Iris pigment epithelial cell (primary cell): ENCODE measurements at regions not wholly inside any gene's neighbourhood (a gene's known extent, or its start where the extent isn't known, plus 50 kb on each side); places are given as distances from the start of the nearest gene placed in this dataset.

Experiments used
- DNase-seq: peaks from one replicate; pipeline ENCODE4 v3.0.0-alpha.2; 2011; ENCODE audit warnings: low read depth

- peak; percentile 7 for DNase-seq
Observed at GRCh38 chr4:101593666-101594065, 196.9 kb upstream of the BANK1 start.

DNA sequence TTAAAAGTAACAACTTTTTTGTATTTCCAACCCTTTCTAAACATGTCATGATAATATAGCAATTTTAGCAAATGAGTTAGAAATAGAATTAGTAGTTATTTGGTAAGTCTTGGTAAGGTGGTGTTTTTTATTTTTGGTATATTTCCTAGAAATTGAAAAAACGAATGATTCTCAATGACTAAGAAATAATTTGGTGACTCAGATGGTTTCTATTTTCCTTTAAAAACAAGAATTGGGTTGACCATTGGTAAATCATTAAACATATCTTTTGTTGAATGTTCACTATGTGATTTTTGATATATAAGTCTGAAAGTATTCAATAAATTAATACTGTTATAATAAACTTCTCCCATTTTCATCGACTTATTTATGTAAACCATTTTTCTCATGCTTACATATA is 206.2 kb upstream of the BANK1 start:
- no peak for DNase-seq

- DNase-seq, result no peak
Observed at GRCh38 chr4:101563126-101563525, 215.8 kb upstream of the PPP3CA start.

GRCh38 chr4:101556842-101557241 is 209.5 kb upstream of the PPP3CA start:
- DNase-seq, result no peak

DNA sequence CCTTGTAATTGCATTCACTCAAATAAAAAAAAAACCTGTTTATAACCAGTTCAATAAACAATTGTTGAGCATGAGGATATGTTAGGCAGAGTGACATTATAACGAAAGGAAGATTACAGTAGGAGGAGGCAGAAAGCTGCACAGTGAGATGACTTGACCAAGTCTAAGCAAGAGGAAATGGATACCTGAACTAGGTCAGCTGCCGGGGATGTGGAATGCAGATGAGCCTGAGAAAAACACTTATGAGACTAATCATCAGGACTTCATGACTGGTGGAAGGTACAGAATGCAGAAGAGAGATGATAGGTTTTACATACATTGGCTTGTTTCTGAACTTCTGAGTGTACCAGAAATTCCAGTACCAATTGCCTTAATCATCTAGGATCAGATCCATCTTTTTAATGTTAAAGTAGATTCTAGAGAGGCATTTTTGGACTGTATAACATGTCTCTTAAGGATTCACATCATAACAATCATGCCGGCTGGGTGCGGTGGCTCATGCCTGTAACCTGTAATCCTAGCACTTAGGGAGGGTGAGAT is 208.1 kb upstream of the PPP3CA start:
- DNase-seq, result no peak

DNA sequence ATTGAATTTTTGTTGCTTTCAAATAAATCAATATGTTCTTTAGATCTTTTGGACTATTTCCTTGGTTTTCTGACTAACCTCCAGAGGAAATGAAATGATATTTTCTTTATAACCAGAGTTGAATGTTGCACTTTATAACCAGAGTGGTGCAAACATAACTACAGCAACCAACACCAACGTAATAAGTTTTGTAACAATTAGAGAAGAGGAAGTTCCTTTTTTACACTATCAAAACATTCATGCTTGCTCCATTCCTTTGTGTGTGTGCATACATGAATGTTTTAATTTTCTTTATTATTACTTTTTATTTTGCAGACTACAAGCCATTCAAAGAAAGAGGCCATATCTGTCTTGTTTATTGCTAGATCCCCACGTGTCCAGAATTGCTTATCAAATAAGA is 193.0 kb upstream of the PPP3CA start:
- no peak for DNase-seq

GRCh38 chr4:101528526-101528925 is 181.2 kb upstream of the PPP3CA start:
- no peak for DNase-seq

DNA sequence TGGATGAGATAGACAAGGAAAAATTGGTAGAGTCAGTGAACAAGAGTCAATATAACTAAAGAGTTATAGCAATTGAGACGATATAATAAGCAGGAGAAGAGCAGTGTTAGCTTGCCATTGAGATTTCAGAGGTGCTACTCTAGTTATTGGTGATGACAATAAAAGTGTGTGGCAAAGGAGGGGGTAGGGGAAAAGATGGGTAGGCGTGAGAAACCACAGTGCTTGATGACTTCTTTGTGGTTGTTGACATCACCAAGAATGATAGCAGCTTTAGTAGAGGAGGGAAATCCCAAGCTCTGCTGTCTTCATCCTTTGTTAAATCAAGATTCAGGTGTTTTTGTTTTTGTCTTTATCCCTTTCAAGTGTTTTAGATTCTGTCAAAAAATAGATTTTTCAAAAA is 179.9 kb upstream of the PPP3CA start:
- DNase-seq, result no peak

DNA sequence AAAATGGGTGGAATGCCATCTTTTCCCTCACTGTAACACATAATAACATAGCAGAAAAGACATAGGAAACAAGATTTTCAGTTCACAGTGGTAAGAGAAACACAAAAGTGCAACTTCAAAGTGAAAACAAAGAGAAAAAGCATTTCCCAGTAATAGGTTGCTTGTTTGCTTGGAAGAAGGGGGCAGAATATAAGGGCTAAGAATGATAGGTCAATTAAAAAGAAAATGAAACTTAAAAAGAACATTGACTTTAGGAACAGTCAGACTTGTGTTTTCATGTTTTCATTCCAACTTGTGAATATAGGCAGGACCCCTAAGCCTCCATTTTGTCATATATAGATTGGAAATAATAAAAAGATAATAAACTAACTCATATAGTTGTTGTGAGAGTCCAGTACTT is 168.2 kb upstream of the PPP3CA start:
- DNase-seq, result no peak

DNA sequence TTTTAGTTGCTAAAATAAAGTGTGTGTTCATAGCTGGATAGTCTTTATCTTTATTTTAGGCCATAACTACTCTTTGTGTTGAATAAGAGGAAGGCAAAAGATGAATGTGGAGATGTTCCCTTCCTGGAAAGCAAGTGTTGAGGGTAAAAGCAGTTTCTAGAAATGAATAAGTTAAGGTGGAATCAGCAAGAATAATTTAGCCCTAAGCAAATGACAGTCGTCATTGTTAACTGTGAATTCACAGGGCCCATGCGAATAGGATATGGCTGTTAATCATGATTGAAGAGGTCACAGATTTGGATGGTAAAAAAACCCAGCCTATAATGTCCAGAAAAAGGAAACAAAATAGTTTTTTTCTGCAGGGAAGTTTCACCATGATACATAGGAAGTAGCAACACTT is 167.8 kb upstream of the PPP3CA start:
- DNase-seq, result no peak

DNA sequence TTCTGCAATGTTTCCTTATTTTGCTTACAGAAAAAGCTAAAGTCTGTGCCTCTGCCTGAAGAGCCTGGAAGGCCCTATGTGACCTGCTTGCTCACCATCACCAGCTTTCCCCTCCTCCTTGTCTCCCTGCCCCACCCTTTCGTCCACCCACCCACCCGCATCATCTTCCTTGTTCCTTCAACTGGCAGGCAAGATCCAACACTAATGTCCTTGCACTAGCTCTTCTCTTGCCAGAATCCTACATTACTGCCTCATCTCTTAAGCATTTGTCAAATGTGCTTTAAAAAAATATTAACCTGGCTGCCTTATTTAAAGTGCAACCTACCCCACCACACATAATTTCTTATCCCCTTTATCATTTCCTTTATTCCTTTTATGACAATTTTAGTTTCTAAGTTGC is 165.1 kb upstream of the PPP3CA start:
- no peak for DNase-seq

DNA sequence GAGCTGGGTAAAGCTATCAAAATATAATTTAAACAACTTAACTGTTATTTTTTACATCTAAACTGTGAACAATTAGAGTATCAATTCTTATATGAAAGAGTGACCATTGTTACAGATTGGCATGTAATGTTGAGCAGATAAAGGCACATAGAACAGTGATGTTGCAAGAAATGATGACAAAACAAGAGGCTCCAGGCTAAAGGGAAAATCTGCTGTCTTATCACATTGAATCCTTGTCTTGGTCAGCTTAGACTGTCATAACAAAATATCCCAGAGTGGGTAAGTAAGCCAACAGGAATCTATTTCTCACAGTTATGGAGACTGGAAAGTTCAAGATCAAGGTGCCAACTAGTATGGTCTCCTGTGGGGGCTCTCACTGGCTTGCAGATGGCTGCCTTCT is 154.1 kb upstream of the PPP3CA start:
- DNase-seq, result peak; percentile 17

DNA sequence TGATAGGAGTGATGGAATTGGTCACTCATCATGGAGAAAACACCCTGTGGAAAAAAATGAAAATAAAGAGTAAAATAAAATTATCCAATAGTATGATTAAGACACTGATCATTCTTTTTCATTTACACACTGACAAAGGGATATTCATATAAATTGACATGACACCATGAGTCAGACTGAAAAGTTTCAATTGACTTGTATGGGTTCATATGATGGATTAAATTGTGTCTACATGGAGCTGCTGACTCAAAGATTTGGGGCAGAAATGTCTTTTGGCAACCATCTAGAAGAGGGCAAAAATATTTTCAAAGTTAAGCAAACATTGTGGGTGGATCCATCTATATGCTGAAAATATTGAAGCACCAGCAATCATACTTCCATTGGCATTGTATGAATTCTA is 153.4 kb upstream of the PPP3CA start:
- no peak for DNase-seq

GRCh38 chr4:101475246-101475645 is 127.9 kb upstream of the PPP3CA start:
- no peak for DNase-seq

DNA sequence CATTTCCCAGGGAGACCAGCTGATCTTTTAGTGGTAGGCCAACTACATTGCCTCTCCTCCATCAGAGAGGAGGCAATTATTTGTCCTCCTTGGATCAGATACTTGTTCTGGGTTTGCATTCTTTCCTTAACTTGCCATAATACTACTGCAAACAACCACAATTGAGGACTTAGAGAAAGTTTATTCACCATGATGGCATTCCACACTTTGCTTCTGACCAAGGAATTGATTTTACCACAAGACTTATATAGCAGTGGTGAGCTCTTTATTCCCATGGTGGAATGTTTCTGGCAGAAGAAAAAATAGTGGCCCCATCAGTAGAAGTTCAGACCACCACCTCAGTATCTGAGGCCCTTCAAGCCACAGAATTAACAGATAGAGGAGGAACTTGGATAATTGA is 123.9 kb upstream of the PPP3CA start:
- DNase-seq, result no peak

DNA sequence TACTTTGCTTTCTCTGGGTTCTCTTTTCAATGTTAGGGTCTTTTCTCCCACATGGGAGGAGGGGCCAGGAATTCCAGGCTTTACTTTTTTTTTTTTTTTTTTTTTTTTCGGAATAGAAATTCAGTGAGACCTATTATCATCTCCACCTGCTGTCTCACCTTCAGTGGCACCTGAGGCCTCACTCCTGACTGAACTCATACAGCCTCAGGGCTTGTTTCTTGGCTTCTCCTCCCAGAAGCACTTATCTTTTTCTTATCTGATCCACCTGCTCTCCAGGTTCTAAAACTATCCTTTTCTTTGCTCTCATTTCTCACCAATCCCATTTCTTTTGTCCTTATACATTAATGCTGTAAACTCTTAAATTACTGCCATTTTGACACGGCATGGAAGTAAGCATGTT is 117.3 kb upstream of the PPP3CA start:
- no peak for DNase-seq

DNA sequence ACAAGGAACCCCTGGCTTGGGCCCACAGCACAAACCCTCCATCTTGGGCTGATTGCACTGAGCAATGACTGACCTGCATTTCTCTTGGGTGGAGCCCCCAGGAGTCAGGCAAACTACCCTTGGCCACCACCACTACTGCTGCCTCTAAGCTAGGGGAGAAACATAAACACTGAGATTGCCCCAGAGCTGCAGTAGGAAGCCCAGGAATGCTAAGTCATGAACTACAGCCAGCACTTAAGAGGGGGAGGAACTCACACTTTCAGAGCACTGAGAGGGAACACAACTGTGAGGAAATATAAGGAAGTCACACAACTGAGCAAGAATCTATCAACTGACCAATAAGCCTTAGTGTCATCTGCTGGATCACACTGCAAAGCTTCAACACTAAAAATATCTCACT is 111.6 kb upstream of the PPP3CA start:
- peak; percentile 71 for DNase-seq

GRCh38 chr4:101458473-101458872 is 111.1 kb upstream of the PPP3CA start:
- DNase-seq, result no peak

GRCh38 chr4:101451086-101451485 is 103.8 kb upstream of the PPP3CA start:
- no peak for DNase-seq

DNA sequence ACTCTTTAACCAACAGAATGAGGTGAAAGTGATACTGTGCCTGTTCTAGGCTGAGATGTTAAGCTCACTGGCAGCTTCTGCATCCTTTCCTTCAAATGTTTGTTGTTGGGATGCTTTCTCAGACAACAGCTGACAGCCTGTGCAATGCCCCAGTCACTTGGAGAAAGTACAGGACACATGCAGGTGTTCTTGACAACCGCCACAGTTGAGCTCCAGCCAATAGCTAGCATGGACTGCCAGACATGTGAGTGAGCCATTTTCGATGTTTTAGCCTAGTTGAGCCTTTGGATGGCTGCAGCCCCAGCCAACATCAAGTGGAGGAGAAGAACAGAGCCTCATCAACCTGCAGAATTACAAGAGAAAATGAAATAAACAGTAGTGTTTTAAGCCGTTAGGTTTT is 94.1 kb upstream of the PPP3CA start:
- DNase-seq, result no peak

DNA sequence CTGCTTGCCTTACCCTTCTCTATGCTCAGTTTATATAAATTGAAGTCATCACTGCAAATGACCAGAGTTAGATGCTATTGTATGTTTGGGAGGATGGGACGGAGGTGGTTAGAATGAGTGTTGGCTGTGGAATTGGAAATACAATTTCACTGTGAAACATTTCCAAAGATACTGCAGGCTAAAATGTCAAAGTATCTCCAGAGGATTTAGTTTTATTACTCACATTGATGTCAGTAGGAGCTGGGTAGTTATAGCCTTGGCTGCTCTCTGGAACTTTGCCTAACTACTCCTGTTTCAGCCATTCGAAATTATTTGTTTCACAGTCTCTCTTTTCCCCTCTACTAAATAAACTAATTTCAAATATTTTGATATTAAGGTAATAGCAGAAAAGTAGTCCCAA is 92.6 kb upstream of the PPP3CA start:
- peak; percentile 14 for DNase-seq

DNA sequence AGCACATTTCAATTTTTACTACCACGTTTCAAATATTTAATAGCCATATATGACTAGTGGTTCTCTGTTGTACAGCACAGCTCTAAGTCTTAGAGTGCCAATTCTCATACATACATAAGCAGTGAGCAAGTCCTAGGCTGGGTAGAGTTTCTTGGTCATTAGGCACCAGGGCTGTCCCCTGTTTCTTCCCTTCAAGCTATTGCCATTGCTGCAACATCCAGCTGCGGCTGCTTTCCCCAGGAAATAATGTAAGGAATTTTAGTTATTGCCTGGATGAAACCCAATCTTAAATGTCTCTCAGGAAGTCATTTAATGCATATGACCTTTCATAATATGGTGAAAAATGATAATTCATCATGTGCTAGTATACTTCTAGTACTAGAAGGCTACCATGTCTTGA is 74.1 kb upstream of the PPP3CA start:
- DNase-seq, result no peak

DNA sequence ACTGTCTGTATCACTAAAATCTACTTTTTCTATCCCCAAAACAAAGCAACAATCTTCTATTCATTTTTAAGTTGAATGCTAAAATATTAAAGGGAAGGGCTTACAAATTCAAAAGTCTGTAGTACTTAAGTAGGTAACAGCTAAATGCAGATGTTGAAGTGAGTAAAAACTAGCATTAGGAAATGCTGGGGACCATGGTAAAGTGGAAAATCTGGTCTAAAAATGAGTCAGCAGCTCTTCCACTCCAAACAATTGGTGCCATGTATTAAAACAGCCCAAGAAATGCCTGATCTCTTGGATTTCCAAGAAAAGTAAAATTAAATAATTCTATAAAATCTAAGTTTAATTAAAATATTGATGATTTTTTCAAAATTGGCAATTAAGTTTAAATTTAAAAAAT is 73.3 kb upstream of the PPP3CA start:
- peak; percentile 22 for DNase-seq

DNA sequence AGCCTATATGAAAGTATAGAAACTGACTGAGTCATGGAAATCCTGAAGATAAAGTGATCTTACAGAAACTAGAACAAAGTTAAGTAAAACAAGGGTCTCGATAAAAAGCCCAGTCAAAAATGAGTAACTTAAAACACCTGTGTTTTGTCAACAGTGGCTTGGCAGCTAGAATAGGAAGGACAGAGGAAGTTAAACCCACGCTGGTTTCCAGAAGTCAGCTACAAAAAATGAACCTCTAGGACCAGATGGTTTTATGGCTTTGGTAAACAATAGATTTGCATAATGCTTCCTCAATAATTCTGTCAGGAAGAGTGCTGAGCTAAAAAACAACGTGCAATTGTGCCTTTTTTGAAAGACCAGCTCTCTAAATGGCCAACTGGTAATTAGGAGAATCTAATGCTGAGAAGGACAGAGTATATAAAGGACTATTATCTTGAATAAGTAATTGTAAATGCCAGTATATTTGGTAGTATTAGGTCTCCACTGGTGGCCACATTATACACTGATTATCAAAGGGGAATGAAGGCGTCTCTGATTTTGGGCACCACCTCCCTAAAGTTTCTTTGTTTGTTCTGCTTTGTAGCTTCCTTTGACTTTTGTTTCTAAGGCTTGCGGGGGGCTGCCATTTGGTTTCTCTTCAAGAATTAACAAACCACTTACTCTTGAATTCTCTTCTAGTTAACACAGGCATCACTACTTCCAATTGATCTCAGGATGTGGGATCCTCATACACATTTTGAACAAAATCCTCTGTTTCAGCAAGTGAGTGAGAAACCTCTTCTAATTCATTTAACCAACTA is 72.2 kb upstream of the PPP3CA start:
- DNase-seq, result peak; percentile 34
